ENCODE measurements at regions not wholly inside any gene's neighbourhood (a gene's known extent, or its start where the extent isn't known, plus 50 kb on each side); places are given as distances from the start of the nearest gene placed in this dataset.
"Not testable (repeated sequence)": the region's sequence is repeated elsewhere in the genome, so short reads cannot be mapped to it uniquely, and the experiment has no call there.

- TF ChIP-seq, protein P1, sequence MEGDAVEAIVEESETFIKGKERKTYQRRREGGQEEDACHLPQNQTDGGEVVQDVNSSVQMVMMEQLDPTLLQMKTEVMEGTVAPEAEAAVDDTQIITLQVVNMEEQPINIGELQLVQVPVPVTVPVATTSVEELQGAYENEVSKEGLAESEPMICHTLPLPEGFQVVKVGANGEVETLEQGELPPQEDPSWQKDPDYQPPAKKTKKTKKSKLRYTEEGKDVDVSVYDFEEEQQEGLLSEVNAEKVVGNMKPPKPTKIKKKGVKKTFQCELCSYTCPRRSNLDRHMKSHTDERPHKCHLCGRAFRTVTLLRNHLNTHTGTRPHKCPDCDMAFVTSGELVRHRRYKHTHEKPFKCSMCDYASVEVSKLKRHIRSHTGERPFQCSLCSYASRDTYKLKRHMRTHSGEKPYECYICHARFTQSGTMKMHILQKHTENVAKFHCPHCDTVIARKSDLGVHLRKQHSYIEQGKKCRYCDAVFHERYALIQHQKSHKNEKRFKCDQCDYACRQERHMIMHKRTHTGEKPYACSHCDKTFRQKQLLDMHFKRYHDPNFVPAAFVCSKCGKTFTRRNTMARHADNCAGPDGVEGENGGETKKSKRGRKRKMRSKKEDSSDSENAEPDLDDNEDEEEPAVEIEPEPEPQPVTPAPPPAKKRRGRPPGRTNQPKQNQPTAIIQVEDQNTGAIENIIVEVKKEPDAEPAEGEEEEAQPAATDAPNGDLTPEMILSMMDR (IDR thresholded peaks at IDR 0.05; ENCODE audit: low read depth, low read length): not testable (repeated sequence)
- not testable (repeated sequence) for TF ChIP-seq MYC (IDR thresholded peaks at IDR 0.05; ENCODE audit: low read depth, low read length); POLR2A (IDR thresholded peaks at IDR 0.05; ENCODE audit: extremely low read depth, insufficient read length)
Observed at GRCh38 chr1:21367973-21368514, 71.9 kb upstream of the NBPF3 start.
